Hematopoietic multipotent progenitor cell treated with erythropoietin and hydrocortisone succinate and interleukin-3 and kit ligand, for 15 days (in vitro differentiated cells): ENCODE measurements at regions not wholly inside any gene's neighbourhood (a gene's known extent, or its start where the extent isn't known, plus 50 kb on each side); places are given as distances from the start of the nearest gene placed in this dataset.

Source experiments
- DNase-seq: peaks from one replicate; pipeline ENCODE4 v3.0.0-alpha.2; 2015; ENCODE audit warnings: low spot score

GRCh38 chr20:48090314-48090713 lies 305.0 kb upstream of the SULF2 start:
- no peak for DNase-seq

GRCh38 chr20:48080583-48080982 lies 295.3 kb upstream of the SULF2 start:
- no peak for DNase-seq

- no peak for DNase-seq
These were observed 293.7 kb upstream of the SULF2 start for GRCh38 chr20:48079028-48079427.

GRCh38 chr20:48076747-48077146 lies 291.5 kb upstream of the SULF2 start:
- DNase-seq = no peak

GRCh38 chr20:48076247-48076646 lies 291.0 kb upstream of the SULF2 start:
- DNase-seq = no peak

GRCh38 chr20:48075591-48076174 lies 290.4 kb upstream of the SULF2 start:
- no peak for DNase-seq

- no peak for DNase-seq
These were observed 285.8 kb upstream of the SULF2 start for GRCh38 chr20:48070991-48071652.

- DNase-seq = no peak
These were observed 284.3 kb upstream of the SULF2 start for GRCh38 chr20:48069596-48069995.

GRCh38 chr20:48066851-48067250 lies 281.6 kb upstream of the SULF2 start:
- DNase-seq = no peak

GRCh38 chr20:48066246-48066645 lies 281.0 kb upstream of the SULF2 start:
- DNase-seq = no peak

- DNase-seq = no peak
These were observed 280.6 kb upstream of the SULF2 start for GRCh38 chr20:48065833-48066232.

- DNase-seq = no peak
These were observed 279.6 kb upstream of the SULF2 start for GRCh38 chr20:48064929-48065328.

- DNase-seq = no peak
These were observed 275.8 kb upstream of the SULF2 start for GRCh38 chr20:48060841-48061720.

GRCh38 chr20:48058611-48059559 lies 273.6 kb upstream of the SULF2 start:
- DNase-seq = no peak

- DNase-seq = no peak
These were observed 272.5 kb upstream of the SULF2 start for GRCh38 chr20:48057739-48058138.

- no peak for DNase-seq
These were observed 272.0 kb upstream of the SULF2 start for GRCh38 chr20:48057251-48057650.

- no peak for DNase-seq
These were observed 270.9 kb upstream of the SULF2 start for GRCh38 chr20:48056218-48056617.

- DNase-seq = no peak
These were observed 268.8 kb upstream of the SULF2 start for GRCh38 chr20:48054051-48054450.

- no peak for DNase-seq
These were observed 267.2 kb upstream of the SULF2 start for GRCh38 chr20:48052475-48052835.

- no peak for DNase-seq
These were observed 266.7 kb upstream of the SULF2 start for GRCh38 chr20:48051794-48052474.

- no peak for DNase-seq
These were observed 264.4 kb upstream of the SULF2 start for GRCh38 chr20:48049641-48050040.
